GM23248 (cell line): ENCODE measurements at regions not wholly inside any gene's neighbourhood (a gene's known extent, or its start where the extent isn't known, plus 50 kb on each side); places are given as distances from the start of the nearest gene placed in this dataset.

Experiments
- DNase-seq: peaks from one replicate; pipeline ENCODE4 v3.0.0-alpha.2; 2015
- H2AFZ ChIP-seq: fragments of 200-600 bp; sonication (generic); 2 replicates; pipeline ENCODE4 v1.6.1; 2016; ENCODE audit warnings: antibody characterized with exemption
- H3F3A ChIP-seq: fragments of 200-600 bp; sonication (generic); 2 replicates; pipeline ENCODE4 v1.6.1; 2016; ENCODE audit warnings: mild to moderate bottlenecking, antibody characterized with exemption, mixed run types; ENCODE audit not compliant: insufficient read depth
- H3K27ac ChIP-seq: fragments of 200-600 bp; sonication (generic); 2 replicates; pipeline ENCODE4 v1.5.1; 2016; ENCODE audit warnings: mild to moderate bottlenecking
- H3K27me3 ChIP-seq: fragments of 200-600 bp; sonication (generic); replicated peaks from 2 replicates; pipeline ENCODE4 v1.6.1; 2016; ENCODE audit warnings: mild to moderate bottlenecking; ENCODE audit not compliant: insufficient read depth
- H3K36me3 ChIP-seq: fragments of 200-600 bp; sonication (generic); 2 replicates; pipeline ENCODE4 v1.6.1; 2016; ENCODE audit warnings: low read depth, mild to moderate bottlenecking
- H3K4me1 ChIP-seq: fragments of 200-600 bp; sonication (generic); 2 replicates; pipeline ENCODE4 v1.6.1; 2016; ENCODE audit warnings: mild to moderate bottlenecking; ENCODE audit not compliant: insufficient read depth
- H3K4me2 ChIP-seq: fragments of 200-600 bp; sonication (generic); one replicate; pipeline ENCODE4 v1.6.1; 2016; ENCODE audit warnings: mild to moderate bottlenecking; ENCODE audit not compliant: unreplicated experiment
- H3K4me3 ChIP-seq: fragments of 200-600 bp; sonication (generic); 2 replicates; pipeline ENCODE4 v1.5.1; 2016; ENCODE audit warnings: mild to moderate bottlenecking
- H3K79me2 ChIP-seq: fragments of 200-600 bp; sonication (generic); 2 replicates; pipeline ENCODE4 v1.6.1; 2016; ENCODE audit warnings: mild to moderate bottlenecking; ENCODE audit not compliant: insufficient read depth
- H3K9ac ChIP-seq: fragments of 200-600 bp; sonication (generic); 2 replicates; pipeline ENCODE4 v1.6.1; 2016; ENCODE audit warnings: mild to moderate bottlenecking
- H3K9me2 ChIP-seq: fragments of 200-600 bp; sonication (generic); 2 replicates; pipeline ENCODE4 v1.6.1; 2016; ENCODE audit warnings: mixed run types, mild to moderate bottlenecking, moderate library complexity; ENCODE audit not compliant: insufficient read depth
- H3K9me3 ChIP-seq: fragments of 200-600 bp; sonication (generic); one replicate; pipeline ENCODE4 v1.6.1; 2017; ENCODE audit warnings: low read depth
- H4K20me1 ChIP-seq: fragments of 200-600 bp; sonication (generic); 2 replicates; pipeline ENCODE4 v1.6.0; 2016; ENCODE audit not compliant: insufficient read depth
- EZH2 ChIP-seq: fragments of 200-600 bp; sonication (generic); IDR thresholded peaks from 2 replicates; pipeline ENCODE4 v1.6.1; 2018; ENCODE audit warnings: antibody characterized with exemption, mild to moderate bottlenecking; ENCODE audit not compliant: insufficient read depth, poor library complexity, severe bottlenecking
- EZH2phosphoT487 ChIP-seq: fragments of 200-600 bp; sonication (generic); IDR thresholded peaks from 2 replicates; pipeline ENCODE4 v1.6.1; 2018; ENCODE audit warnings: antibody characterized with exemption, moderate library complexity, mild to moderate bottlenecking, low read depth; ENCODE audit not compliant: insufficient read depth
- WGBS, 2 experiments: methylation state at CpG; one replicate each; pipeline ENCODE4 v1.1.6; 2015 to 2017; ENCODE audit warnings: low lambda C conversion rate in 2 of 2, low coverage in 1 of 2; ENCODE audit errors: missing lambda C conversion rate in 2 of 2; 5-methylcytosine and 5-hydroxymethylcytosine counted together
- in situ Hi-C: fragments of 300-500 bp; cut with MboI; formaldehyde crosslinking; loops from 2 replicates; pipeline ENCODE4 v1.15.0; 2020

GRCh38 chr11:95289378-95290101 is 58.5 kb upstream of the SESN3 start:
- Histone ChIP-seq H3F3A (0 out of 2 replicates have a peak, but pooled peaks cover under 1% of the 10 kb centered on the region), H4K20me1 (no peaks in the 10 kb centered on the region), H3K79me2 (no peaks in the 10 kb centered on the region), H3K4me3 (no peak overlapping the region), H3K27ac (no peak overlapping the region), H3K4me2 (no peak overlapping the region), H3K27me3 (no peaks in the 10 kb centered on the region; the same call in 1 of the 2 replicates), H3K9me2 (no peaks in the 10 kb centered on the region), H3K9ac (no peak overlapping the region), H3K4me1 (no peaks in the 10 kb centered on the region; the same call in 1 of the 2 replicates), H3K36me3 (no peaks in the 10 kb centered on the region), H2AFZ (no peak overlapping the region), H3K9me3 (no peaks in the 10 kb centered on the region)
- in situ Hi-C loops, result no loop called here
- DNase-seq, result peak; percentile 41
- TF ChIP-seq EZH2 (no peak), EZH2phosphoT487 (no peak)
- WGBS, 2 experiments, result 84 to 91% methylated on average over 2 of the region's 2 CpGs

GRCh38 chr11:95284057-95285052 is 53.4 kb upstream of the SESN3 start:
- no peak overlapping the region for H2AFZ ChIP-seq
- no peaks in the 10 kb centered on the region for H3K27me3 ChIP-seq
- H3F3A ChIP-seq, result peaks cover 31% of the 10 kb centered on the region
- WGBS, 2 experiments, result 65 to 72% methylated on average over 4 of the region's 4 CpGs
- H3K9ac ChIP-seq, result peak overlapping the region; percentile 38
- no peaks in the 10 kb centered on the region for H3K36me3 ChIP-seq
- H3K4me1 ChIP-seq, result peaks cover 29% of the 10 kb centered on the region
- in situ Hi-C loops, result no loop called here
- peak overlapping the region; percentile 84 for H3K27ac ChIP-seq
- TF ChIP-seq EZH2phosphoT487, result no peak
- no peak for TF ChIP-seq EZH2
- no peaks in the 10 kb centered on the region for H3K9me2 ChIP-seq
- no peaks in the 10 kb centered on the region for H4K20me1 ChIP-seq
- H3K4me3 ChIP-seq, result no peak overlapping the region
- no peaks in the 10 kb centered on the region for H3K79me2 ChIP-seq
- no peaks in the 10 kb centered on the region for H3K9me3 ChIP-seq
- peak; percentile 64 for DNase-seq
- no peak overlapping the region for H3K4me2 ChIP-seq

GRCh38 chr11:95283650-95284049 is 52.6 kb upstream of the SESN3 start:
- no peaks in the 10 kb centered on the region for H3K27me3 ChIP-seq
- no peak overlapping the region for H2AFZ ChIP-seq
- H4K20me1 ChIP-seq, result no peaks in the 10 kb centered on the region
- in situ Hi-C loops, result no loop called here
- H3K9me2 ChIP-seq, result no peaks in the 10 kb centered on the region
- H3K9me3 ChIP-seq, result no peaks in the 10 kb centered on the region
- no peaks in the 10 kb centered on the region for H3K36me3 ChIP-seq
- TF ChIP-seq EZH2phosphoT487 (no peak), EZH2 (no peak)
- H3K4me1 ChIP-seq, result peaks cover 29% of the 10 kb centered on the region
- peaks cover 31% of the 10 kb centered on the region for H3F3A ChIP-seq
- 5 to 10% methylated on average over 3 of the region's 3 CpGs for WGBS, 2 experiments
- no peak overlapping the region for H3K4me3 ChIP-seq
- peak overlapping the region; percentile 84 for H3K27ac ChIP-seq
- peak overlapping the region; percentile 38 for H3K9ac ChIP-seq
- DNase-seq, result peak; percentile 78
- no peaks in the 10 kb centered on the region for H3K79me2 ChIP-seq
- H3K4me2 ChIP-seq, result no peak overlapping the region

- Histone ChIP-seq H4K20me1 (no peaks in the 10 kb centered on the region), H3K36me3 (no peaks in the 10 kb centered on the region), H3K9ac (no peak overlapping the region), H3K27me3 (no peaks in the 10 kb centered on the region), H3K27ac (peak overlapping the region; percentile 84), H3K9me2 (no peaks in the 10 kb centered on the region), H2AFZ (no peak overlapping the region; the same call in 1 of the 2 replicates), H3K4me1 (peaks cover 29% of the 10 kb centered on the region), H3F3A (peaks cover 31% of the 10 kb centered on the region), H3K9me3 (no peaks in the 10 kb centered on the region), H3K79me2 (no peaks in the 10 kb centered on the region), H3K4me2 (no peak overlapping the region), H3K4me3 (no peak overlapping the region)
- no peak for DNase-seq
- 80 to 86% methylated on average over 3 of the region's 3 CpGs for WGBS, 2 experiments
- TF ChIP-seq EZH2phosphoT487 (no peak), EZH2 (no peak)
- in situ Hi-C loops, result no loop called here
These were observed 52.1 kb upstream of the SESN3 start for GRCh38 chr11:95283146-95283545.
